HCT116 (cell line): ENCODE measurements at regions not wholly inside any gene's neighbourhood (a gene's known extent, or its start where the extent isn't known, plus 50 kb on each side); places are given as distances from the start of the nearest gene placed in this dataset.

Source experiments
- ATAC-seq: fragments of 200-7000 bp; cut with Tn5 transposase; 2 replicates; pipeline ENCODE4 v1.9.1; 2020; ENCODE audit warnings: mild to moderate bottlenecking, moderate library complexity
- BruUV-seq: library from RNA; stranded (reverse); fragments of 400-500 nt; replicated peaks from 2 replicates; lab custom pipeline; 2021; lab: Mats Ljungman, UMichigan
- CTCF ChIA-PET: fragments of 300-600 bp; sonication (Branson Sonifier 250); formaldehyde crosslinking; loops from one replicate; lab custom pipeline; 2021; ENCODE audit warnings: antibody characterized with exemption; lab: Charles Lee
- POLR2A ChIA-PET: fragments of 300-600, 350-600 bp; sonication (Branson Sonifier 250); formaldehyde crosslinking; loops from one replicate; lab custom pipeline; 2021; ENCODE audit warnings: antibody characterized with exemption; lab: Charles Lee
- RAD21 ChIA-PET, 2 experiments: fragments of 300-600 bp; sonication (Branson Sonifier 250); formaldehyde crosslinking; loops; one replicate each; lab custom pipeline; 2023; ENCODE audit warnings: low total read pairs in 2 of 2; ENCODE audit not compliant: uncharacterized antibody in 2 of 2, unreplicated experiment in 2 of 2, low non-redundant PET in 1 of 2; lab: Charles Lee
- DNase-seq: peaks from one replicate; pipeline ENCODE4 v3.0.0-alpha.2; 2010; ENCODE audit warnings: low read depth, low spot score
- H2AFZ ChIP-seq: fragments of 200-600 bp; shearing (Covaris generic), sonication (generic); 2 replicates; pipeline ENCODE4 v1.6.1; 2017; ENCODE audit warnings: low read depth, mixed run types, mixed read lengths, antibody characterized with exemption, low read length; ENCODE audit not compliant: poor library complexity, severe bottlenecking
- H3K27ac ChIP-seq: 2 replicates; pipeline ENCODE4 v1.5.1; 2012; ENCODE audit warnings: low read depth, low read length
- H3K27me3 ChIP-seq: fragments of 200-600 bp; sonication (generic); 2 replicates; pipeline ENCODE4 v1.6.1; 2016; ENCODE audit warnings: mixed run types, low read length, mixed read lengths; ENCODE audit not compliant: insufficient read depth
- H3K36me3 ChIP-seq, 2 experiments: fragments of 200-500 bp in 1 of 2; fragments of 200-600 bp in 1 of 2; sonication (Bioruptor generic) in 1 of 2; sonication (generic) in 1 of 2; 2 replicates each; pipeline versions ENCODE4 v1.5.1 to v1.6.1; 2014 to 2016; ENCODE audit warnings: low read length in 2 of 2, inconsistent platforms in 1 of 2, mixed read lengths in 1 of 2, mixed run types in 1 of 2; ENCODE audit not compliant: insufficient read depth in 2 of 2, control insufficient read depth in 1 of 2
- H3K4me1 ChIP-seq, 2 experiments: fragments of 200-600 bp in 1 of 2; sonication (generic) in 1 of 2; 2 replicates each; pipeline versions ENCODE4 v1.5.1 to v1.6.1; 2012 to 2017; ENCODE audit warnings: low read length in 2 of 2, inconsistent platforms in 1 of 2, mild to moderate bottlenecking in 1 of 2, mixed read lengths in 1 of 2, mixed run types in 1 of 2, moderate library complexity in 1 of 2; ENCODE audit not compliant: insufficient read depth in 2 of 2, control insufficient read depth in 1 of 2
- H3K4me2 ChIP-seq: fragments of 200-600 bp; sonication (generic); 2 replicates; pipeline ENCODE4 v1.6.1; 2017; ENCODE audit warnings: mixed run types, low read length, mixed read lengths
- H3K4me3 ChIP-seq, 2 experiments: fragments of 200-600 bp in 1 of 2; sonication (generic) in 1 of 2; replicated peaks in 1 of 2; 2 replicates each; pipeline ENCODE4 v1.5.1; 2011 to 2016; ENCODE audit warnings: low read length in 2 of 2, control low read depth in 1 of 2, low read depth in 1 of 2, mild to moderate bottlenecking in 1 of 2, mixed read lengths in 1 of 2, mixed run types in 1 of 2
- H3K79me2 ChIP-seq: fragments of 200-600 bp; sonication (generic); 2 replicates; pipeline ENCODE4 v1.6.1; 2017; ENCODE audit warnings: mild to moderate bottlenecking, mixed run types, low read length, moderate library complexity, mixed read lengths; ENCODE audit not compliant: insufficient read depth
- H3K9ac ChIP-seq: fragments of 200-600 bp; sonication (generic); 2 replicates; pipeline ENCODE4 v1.6.1; 2016; ENCODE audit warnings: low read length, mixed read lengths
- H3K9me2 ChIP-seq: fragments of 200-600 bp; sonication (generic), shearing (Covaris generic); 2 replicates; pipeline ENCODE4 v1.6.1; 2017; ENCODE audit warnings: mixed run types, mild to moderate bottlenecking, moderate library complexity; ENCODE audit not compliant: insufficient read depth
- H3K9me3 ChIP-seq, 2 experiments: fragments of 200-500 bp in 1 of 2; fragments of 200-600 bp in 1 of 2; sonication (Bioruptor generic) in 1 of 2; sonication (generic) in 1 of 2; 2 replicates each; pipeline ENCODE4 v1.6.1; 2014 to 2017; ENCODE audit warnings: low read length in 2 of 2, mixed read lengths in 2 of 2, inconsistent platforms in 1 of 2, low read depth in 1 of 2, mild to moderate bottlenecking in 1 of 2, mixed run types in 1 of 2, moderate library complexity in 1 of 2; ENCODE audit not compliant: control insufficient read depth in 1 of 2, insufficient read depth in 1 of 2
- H4K20me1 ChIP-seq: fragments of 200-600 bp; sonication (generic), shearing (Covaris generic); 2 replicates; pipeline ENCODE4 v1.6.1; 2017; ENCODE audit warnings: mixed run types, mild to moderate bottlenecking, moderate library complexity; ENCODE audit not compliant: insufficient read depth
- CBX3 ChIP-seq: IDR thresholded peaks from 2 replicates; pipeline ENCODE4 v1.6.1; 2012; ENCODE audit warnings: low read depth
- CEBPB ChIP-seq: IDR thresholded peaks from 2 replicates; pipeline ENCODE4 v1.6.1; 2012; ENCODE audit warnings: low read depth
- CTCF ChIP-seq, 3 experiments: fragments of 200-600 bp in 1 of 3; sonication (generic) in 1 of 3; IDR thresholded peaks in 2 of 3; conservative IDR thresholded peaks in 1 of 3; 2 replicates each; pipeline ENCODE4 v1.5.1; 2012 to 2017; ENCODE audit warnings: low read depth in 2 of 3, low read length in 2 of 3, antibody characterized with exemption in 1 of 3, borderline replicate concordance in 1 of 3, control low read depth in 1 of 3, mild to moderate bottlenecking in 1 of 3, mixed read lengths in 1 of 3, mixed run types in 1 of 3, moderate library complexity in 1 of 3; ENCODE audit not compliant: insufficient read depth in 1 of 3
- EGR1 ChIP-seq: IDR thresholded peaks from 2 replicates; pipeline ENCODE4 v1.6.1; 2012; ENCODE audit warnings: low read depth
- ELF1 ChIP-seq: IDR thresholded peaks from 2 replicates; pipeline ENCODE4 v1.6.1; 2012; ENCODE audit warnings: low read depth, borderline replicate concordance
- EZH2 ChIP-seq: fragments of 200-600 bp; sonication (generic); IDR thresholded peaks from 2 replicates; pipeline ENCODE4 v1.6.1; 2017; ENCODE audit warnings: antibody characterized with exemption, mixed run types
- EZH2phosphoT487 ChIP-seq: fragments of 200-600 bp; IDR thresholded peaks from 2 replicates; pipeline ENCODE4 v1.6.1; 2018; ENCODE audit warnings: antibody characterized with exemption, borderline replicate concordance
- POLR2A ChIP-seq: IDR thresholded peaks from 2 replicates; pipeline ENCODE4 v1.7.0; 2011; ENCODE audit warnings: borderline replicate concordance; ENCODE audit not compliant: insufficient read depth, insufficient read length; ENCODE audit errors: extremely low read depth
- POLR2AphosphoS5 ChIP-seq: IDR thresholded peaks from 2 replicates; pipeline ENCODE4 v1.6.1; 2011; ENCODE audit warnings: mild to moderate bottlenecking, low read depth, low read length, moderate library complexity
- SIN3A ChIP-seq: IDR thresholded peaks from 2 replicates; pipeline ENCODE4 v1.6.1; 2012; ENCODE audit warnings: low read depth
- SP1 ChIP-seq: IDR thresholded peaks from 2 replicates; pipeline ENCODE4 v1.6.1; 2012; ENCODE audit warnings: low read depth
- SRF ChIP-seq: IDR thresholded peaks from 2 replicates; pipeline ENCODE4 v1.6.1; 2012; ENCODE audit warnings: low read depth
- TCF7L2 ChIP-seq: IDR thresholded peaks from 2 replicates; pipeline ENCODE4 v1.7.0; 2011; ENCODE audit warnings: borderline replicate concordance, inconsistent platforms; ENCODE audit not compliant: insufficient read depth, insufficient read length; ENCODE audit errors: extremely low read depth
- YY1 ChIP-seq: IDR thresholded peaks from 2 replicates; pipeline ENCODE4 v1.6.1; 2011; ENCODE audit warnings: low read length, low read depth, moderate library complexity, mild to moderate bottlenecking; ENCODE audit not compliant: insufficient replicate concordance; ENCODE audit errors: extremely low read depth
- ZFX ChIP-seq: fragments of 450-650 bp; IDR thresholded peaks from 2 replicates; pipeline ENCODE4 v1.6.1; 2017
- intact Hi-C: fragments of 100-400 bp; cut with micrococcal nuclease; formaldehyde crosslinking; loops from 2 replicates; pipeline ENCODE4 v1.10.0; 2022
- TF ChIP-seq, protein P1 (sequence below): IDR thresholded peaks from 2 replicates; pipeline ENCODE4 v1.6.1; 2012; ENCODE audit warnings: low read depth
- TF ChIP-seq, protein P2 (sequence below): IDR thresholded peaks from 2 replicates; pipeline ENCODE4 v1.6.1; 2012

- POLR2A ChIA-PET = no interaction called here
- no TSS peak for BruUV-seq
Observed at GRCh38 chr20:22058746-22059145, 353.3 kb downstream of the PAX1 start.

DNA sequence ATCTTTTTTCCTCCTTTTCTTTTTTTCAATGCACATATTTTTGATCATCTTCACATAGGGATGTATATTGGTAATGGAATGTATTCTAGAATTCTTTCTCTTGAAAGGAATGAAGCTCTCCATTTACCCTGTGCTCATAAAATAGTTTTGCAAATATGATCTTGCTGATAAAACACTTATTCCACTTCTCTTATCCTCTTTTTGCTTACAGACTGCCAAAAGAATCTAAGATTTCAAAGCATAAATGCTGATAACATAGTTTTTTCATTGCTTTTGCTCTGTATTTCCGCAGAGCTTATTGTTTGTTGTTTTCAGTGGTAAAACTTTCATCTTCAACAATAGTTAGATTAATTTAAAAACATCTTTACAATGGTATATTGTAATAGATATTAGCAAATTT, 350.5 kb downstream of the PAX1 start:
- ChIA-PET CTCF (no interaction called here), RAD21 (no interaction called here), POLR2A (no interaction called here)
- no peak overlapping the region for H3K4me3 ChIP-seq
- H4K20me1 ChIP-seq = no peaks in the 10 kb centered on the region
- DNase-seq (no peak), ATAC-seq (no peak)
- no peaks in the 10 kb centered on the region for H3K9me2 ChIP-seq
- no peaks in the 10 kb centered on the region for H3K79me2 ChIP-seq
- H2AFZ ChIP-seq = no peak overlapping the region
- H3K27ac ChIP-seq = no peak overlapping the region
- intact Hi-C loops = no loop called here
- H3K4me1 ChIP-seq = no peaks in the 10 kb centered on the region
- H3K4me2 ChIP-seq = no peak overlapping the region
- no peak overlapping the region for H3K9ac ChIP-seq
- peaks cover 9 to 24% of the 10 kb centered on the region in 2 experiments; a peak in 2 of 4 replicates for H3K9me3 ChIP-seq
- H3K36me3 ChIP-seq = no peaks in the 10 kb centered on the region; a peak in 1 of 4 replicates
- no TSS peak for BruUV-seq
- no peaks in the 10 kb centered on the region for H3K27me3 ChIP-seq
- no peak for TF ChIP-seq SIN3A
- no peak for TF ChIP-seq EGR1
- no peak for TF ChIP-seq CEBPB
- no peak for TF ChIP-seq POLR2AphosphoS5
- no peak for TF ChIP-seq YY1
- no peak for TF ChIP-seq EZH2phosphoT487
- no peak for TF ChIP-seq ELF1
- TF ChIP-seq ZFX = no peak
- TF ChIP-seq CTCF (IDR thresholded peaks at IDR 0.05 in 2 of 3, conservative IDR thresholded peaks at IDR 0.05 in 1 of 3; ENCODE audit: borderline replicate concordance in 1 of 3, insufficient read depth in 1 of 3, low read depth in 2 of 3, low read length in 2 of 3) = no peak
- no peak for TF ChIP-seq EZH2
- no peak for TF ChIP-seq TCF7L2
- TF ChIP-seq, protein P1, sequence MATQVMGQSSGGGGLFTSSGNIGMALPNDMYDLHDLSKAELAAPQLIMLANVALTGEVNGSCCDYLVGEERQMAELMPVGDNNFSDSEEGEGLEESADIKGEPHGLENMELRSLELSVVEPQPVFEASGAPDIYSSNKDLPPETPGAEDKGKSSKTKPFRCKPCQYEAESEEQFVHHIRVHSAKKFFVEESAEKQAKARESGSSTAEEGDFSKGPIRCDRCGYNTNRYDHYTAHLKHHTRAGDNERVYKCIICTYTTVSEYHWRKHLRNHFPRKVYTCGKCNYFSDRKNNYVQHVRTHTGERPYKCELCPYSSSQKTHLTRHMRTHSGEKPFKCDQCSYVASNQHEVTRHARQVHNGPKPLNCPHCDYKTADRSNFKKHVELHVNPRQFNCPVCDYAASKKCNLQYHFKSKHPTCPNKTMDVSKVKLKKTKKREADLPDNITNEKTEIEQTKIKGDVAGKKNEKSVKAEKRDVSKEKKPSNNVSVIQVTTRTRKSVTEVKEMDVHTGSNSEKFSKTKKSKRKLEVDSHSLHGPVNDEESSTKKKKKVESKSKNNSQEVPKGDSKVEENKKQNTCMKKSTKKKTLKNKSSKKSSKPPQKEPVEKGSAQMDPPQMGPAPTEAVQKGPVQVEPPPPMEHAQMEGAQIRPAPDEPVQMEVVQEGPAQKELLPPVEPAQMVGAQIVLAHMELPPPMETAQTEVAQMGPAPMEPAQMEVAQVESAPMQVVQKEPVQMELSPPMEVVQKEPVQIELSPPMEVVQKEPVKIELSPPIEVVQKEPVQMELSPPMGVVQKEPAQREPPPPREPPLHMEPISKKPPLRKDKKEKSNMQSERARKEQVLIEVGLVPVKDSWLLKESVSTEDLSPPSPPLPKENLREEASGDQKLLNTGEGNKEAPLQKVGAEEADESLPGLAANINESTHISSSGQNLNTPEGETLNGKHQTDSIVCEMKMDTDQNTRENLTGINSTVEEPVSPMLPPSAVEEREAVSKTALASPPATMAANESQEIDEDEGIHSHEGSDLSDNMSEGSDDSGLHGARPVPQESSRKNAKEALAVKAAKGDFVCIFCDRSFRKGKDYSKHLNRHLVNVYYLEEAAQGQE = no peak

More at GRCh38 chr20:22058746-22059145, 353.3 kb downstream of the PAX1 start:
- Histone ChIP-seq H3K4me3 (no peak overlapping the region), H3K4me1 (no peaks in the 10 kb centered on the region)
- DNase-seq = no peak
- TF ChIP-seq EZH2phosphoT487 (no peak), SRF (no peak), POLR2A (no peak), SP1 (no peak), CBX3 (no peak), YY1 (no peak), EGR1 (no peak), ZFX (no peak)
- TF ChIP-seq, protein P2, sequence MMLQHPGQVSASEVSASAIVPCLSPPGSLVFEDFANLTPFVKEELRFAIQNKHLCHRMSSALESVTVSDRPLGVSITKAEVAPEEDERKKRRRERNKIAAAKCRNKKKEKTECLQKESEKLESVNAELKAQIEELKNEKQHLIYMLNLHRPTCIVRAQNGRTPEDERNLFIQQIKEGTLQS = no peak
- TF ChIP-seq, all 23 proteins: peak for 0
- ChIA-PET CTCF (no interaction called here), RAD21 (no interaction called here)
- no peak for ATAC-seq
- intact Hi-C loops = no loop called here
- Histone ChIP-seq H2AFZ (no peak overlapping the region), H3K9me3 (peaks cover 9 to 20% of the 10 kb centered on the region in 2 experiments; a peak in 2 of 4 replicates), H3K9ac (no peak overlapping the region), H3K9me2 (no peaks in the 10 kb centered on the region), H3K4me2 (no peak overlapping the region), H4K20me1 (no peaks in the 10 kb centered on the region), H3K27me3 (no peaks in the 10 kb centered on the region), H3K27ac (no peak overlapping the region), H3K36me3 (no peaks in the 10 kb centered on the region), H3K79me2 (no peaks in the 10 kb centered on the region)
